Transverse colon (tissue), 4 donors: ENCODE measurements at regions not wholly inside any gene's neighbourhood (a gene's known extent, or its start where the extent isn't known, plus 50 kb on each side); places are given as distances from the start of the nearest gene placed in this dataset.

Experiments used
- CTCF ChIP-seq, 5 experiments: fragments of 200-600 bp in 3 of 5; fragments of 450-650 bp in 2 of 5; sonication (generic) in 3 of 5; IDR thresholded peaks; 1 replicate in 2 of 5; 2 replicates in 3 of 5; pipeline ENCODE4 v1.5.1; 2016 to 2017; ENCODE audit warnings: antibody characterized with exemption in 5 of 5, inconsistent platforms in 3 of 5, mild to moderate bottlenecking in 2 of 5, moderate library complexity in 1 of 5
- POLR2A ChIP-seq: fragments of 450-650 bp; IDR thresholded peaks from one replicate; pipeline ENCODE4 v1.6.1; 2016; ENCODE audit warnings: antibody characterized with exemption, mild to moderate bottlenecking, moderate library complexity
- POLR2AphosphoS5 ChIP-seq, 3 donors: sonication (generic); formaldehyde crosslinking; IDR thresholded peaks; one replicate each; pipeline ENCODE4 v1.6.1; 2016; ENCODE audit warnings: antibody characterized with exemption in 3 of 3

GRCh38 chr22:27195094-27195493 is 537.7 kb downstream of the MIAT start:
- no peak for TF ChIP-seq POLR2A
- no peak for TF ChIP-seq CTCF (IDR thresholded peaks at IDR 0.05)
- peak in 1 of 3 donors; percentile 23 for TF ChIP-seq POLR2AphosphoS5 (IDR thresholded peaks at IDR 0.05)
